IgD-negative memory B cell (primary cell): ENCODE measurements at regions not wholly inside any gene's neighbourhood (a gene's known extent, or its start where the extent isn't known, plus 50 kb on each side); places are given as distances from the start of the nearest gene placed in this dataset.

ENCODE experiments used
- H3K27ac Mint-ChIP-seq, 3 donors: one replicate each; pipeline ENCODE4 v1.8.0; 2020 to 2022; ENCODE audit warnings: mild to moderate bottlenecking in 3 of 3, mixed read lengths in 3 of 3, moderate library complexity in 1 of 3
- H3K27me3 Mint-ChIP-seq: one replicate; pipeline ENCODE4 v1.8.0; 2021; ENCODE audit warnings: mixed read lengths
- H3K36me3 Mint-ChIP-seq: one replicate; pipeline ENCODE4 v1.8.0; 2020; ENCODE audit warnings: mild to moderate bottlenecking, mixed read lengths
- H3K4me1 Mint-ChIP-seq, 3 donors: one replicate each; pipeline ENCODE4 v1.8.0; 2020 to 2022; ENCODE audit warnings: mixed read lengths in 3 of 3, mild to moderate bottlenecking in 1 of 3
- H3K4me3 Mint-ChIP-seq, 4 donors: one replicate each; pipeline ENCODE4 v1.8.0; 2020 to 2022; ENCODE audit warnings: mild to moderate bottlenecking in 4 of 4, mixed read lengths in 4 of 4, moderate library complexity in 3 of 4
- H3K9me3 Mint-ChIP-seq, 3 donors: one replicate each; pipeline ENCODE4 v1.8.0; 2020 to 2021; ENCODE audit warnings: mixed read lengths in 3 of 3, mild to moderate bottlenecking in 1 of 3

DNA sequence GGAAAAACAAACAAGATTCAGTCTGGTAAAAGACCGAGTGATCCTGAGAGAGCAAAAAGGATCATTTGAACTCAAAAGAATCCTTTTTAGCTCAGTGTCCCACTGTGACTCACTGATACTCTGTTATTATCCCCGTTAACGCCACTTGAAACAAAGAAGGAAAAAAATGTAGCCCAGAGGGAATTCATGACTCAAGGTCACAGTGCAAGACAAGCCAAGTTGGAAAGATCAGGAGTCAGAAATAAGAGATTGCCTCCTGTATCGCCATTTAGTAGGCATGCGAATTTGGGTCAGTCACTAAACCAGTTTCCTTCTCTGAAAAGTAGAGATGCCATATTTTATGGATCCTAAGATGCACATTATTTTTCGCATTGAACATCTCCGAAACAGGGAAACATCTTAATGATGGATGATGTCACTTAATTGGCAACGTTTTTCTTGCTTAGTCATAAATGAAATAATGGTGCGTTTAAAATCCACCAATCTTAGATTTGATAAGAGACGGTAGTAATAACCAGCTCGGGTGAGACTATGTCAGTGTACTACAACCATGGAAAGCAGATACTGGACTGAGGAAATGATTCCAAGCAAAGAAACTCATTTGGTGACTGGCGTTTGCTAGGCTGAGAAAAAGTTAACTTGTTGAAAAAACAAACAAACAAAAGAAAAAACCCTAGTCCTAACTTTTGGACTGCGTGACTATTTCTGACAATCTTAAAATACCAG lies 502.0 kb upstream of the CELF2 start:
- Mint-ChIP-seq H3K9me3 (peaks cover 0 to 5% (median 0%) of the 10 kb centered on the region in 3 donors), H3K27me3 (no peaks in the 10 kb centered on the region), H3K4me1 (peaks cover 0 to 4% (median 0%) of the 10 kb centered on the region in 3 donors), H3K36me3 (no peaks in the 10 kb centered on the region), H3K27ac (no peak overlapping the region), H3K4me3 (no peak overlapping the region)

DNA sequence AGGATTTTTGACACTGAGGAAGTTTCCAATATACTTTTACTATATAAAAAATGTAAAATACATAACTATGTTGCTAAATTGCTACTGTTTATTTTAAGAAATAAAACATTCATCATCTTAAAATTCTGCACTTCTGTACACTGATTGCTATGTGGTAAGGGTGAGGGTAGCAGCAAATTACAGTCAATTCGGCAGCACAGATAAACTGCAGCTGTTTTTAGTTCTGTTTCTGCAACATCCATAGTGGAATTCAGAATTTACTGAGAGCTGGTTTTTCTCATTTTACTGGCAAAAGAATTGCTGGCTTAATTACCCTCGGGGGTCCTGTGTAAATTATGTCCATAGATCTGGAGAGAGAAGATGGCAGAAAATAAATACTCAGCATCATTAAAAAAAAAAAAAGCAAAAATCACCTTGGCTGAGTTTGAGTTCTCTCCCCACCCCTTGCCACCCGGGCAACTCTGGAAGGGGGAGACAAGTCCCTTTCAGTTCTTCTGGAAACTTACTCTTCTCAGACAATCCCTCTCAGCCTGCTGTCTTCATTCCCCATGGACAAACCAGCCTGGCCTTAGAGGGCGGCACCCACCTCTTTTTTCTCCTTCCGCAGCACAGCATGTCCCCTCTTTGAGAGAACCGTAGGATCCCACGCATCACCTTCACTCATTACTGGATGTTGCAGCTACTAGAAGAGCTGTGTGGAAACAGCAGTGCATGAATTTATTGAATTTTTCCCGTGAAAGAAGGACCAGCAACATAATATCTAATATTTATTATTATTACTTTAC lies 501.1 kb upstream of the CELF2 start:
- Mint-ChIP-seq H3K36me3 (no peaks in the 10 kb centered on the region), H3K4me1 (peaks cover 0 to 8% (median 4%) of the 10 kb centered on the region in 3 donors), H3K27me3 (no peaks in the 10 kb centered on the region), H3K4me3 (no peak overlapping the region), H3K9me3 (peaks cover 0 to 5% (median 0%) of the 10 kb centered on the region in 3 donors), H3K27ac (no peak overlapping the region)

DNA sequence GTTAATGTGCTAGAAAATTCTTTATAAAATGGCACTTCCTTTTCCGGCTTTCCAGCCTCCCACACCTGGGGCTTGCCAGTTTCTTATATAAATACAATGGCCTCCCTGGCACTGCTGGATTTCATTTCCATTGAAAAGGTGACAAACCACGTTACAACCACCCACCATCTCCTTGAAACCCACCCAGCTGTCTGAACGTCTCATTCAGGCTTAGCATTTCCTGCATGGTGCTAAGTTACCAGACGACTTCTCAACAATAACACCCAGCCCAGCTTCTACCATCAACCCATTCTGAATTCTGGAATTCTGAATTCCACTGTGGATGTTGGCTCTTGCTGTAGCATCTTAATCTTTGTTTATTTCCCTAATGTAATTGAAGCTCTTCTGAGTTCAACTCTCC lies 499.8 kb upstream of the CELF2 start:
- Mint-ChIP-seq H3K9me3 (peaks cover 0 to 5% (median 0%) of the 10 kb centered on the region in 3 donors), H3K27ac (no peak overlapping the region), H3K36me3 (no peaks in the 10 kb centered on the region), H3K4me1 (peaks cover 0 to 8% (median 4%) of the 10 kb centered on the region in 3 donors), H3K4me3 (no peak overlapping the region), H3K27me3 (peaks cover 2% of the 10 kb centered on the region)

DNA sequence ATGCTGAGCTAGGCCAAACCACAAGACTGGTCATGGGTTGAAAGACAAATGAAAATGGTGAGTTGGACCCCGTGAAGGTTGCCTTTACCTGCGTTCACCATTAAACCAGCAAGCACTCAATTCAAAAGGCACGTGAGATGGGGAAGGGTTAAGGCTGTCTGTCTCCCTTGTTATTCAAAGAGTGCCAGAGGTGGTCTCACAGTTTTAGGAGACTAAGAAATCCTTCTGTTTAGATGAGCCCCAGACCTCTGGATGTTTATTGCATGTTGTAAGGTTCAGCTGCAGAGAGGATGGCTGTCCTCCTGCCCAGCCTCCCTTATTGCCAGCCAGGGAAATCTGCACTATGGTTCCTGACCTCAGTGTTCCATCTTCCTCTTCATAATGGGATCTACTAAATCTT lies 498.0 kb upstream of the CELF2 start:
- Mint-ChIP-seq H3K36me3 (no peaks in the 10 kb centered on the region), H3K4me3 (no peak overlapping the region), H3K27ac (no peak overlapping the region), H3K4me1 (peaks cover 0 to 8% (median 4%) of the 10 kb centered on the region in 3 donors), H3K9me3 (peaks cover 0 to 2% (median 0%) of the 10 kb centered on the region in 3 donors), H3K27me3 (peaks cover 4% of the 10 kb centered on the region)

DNA sequence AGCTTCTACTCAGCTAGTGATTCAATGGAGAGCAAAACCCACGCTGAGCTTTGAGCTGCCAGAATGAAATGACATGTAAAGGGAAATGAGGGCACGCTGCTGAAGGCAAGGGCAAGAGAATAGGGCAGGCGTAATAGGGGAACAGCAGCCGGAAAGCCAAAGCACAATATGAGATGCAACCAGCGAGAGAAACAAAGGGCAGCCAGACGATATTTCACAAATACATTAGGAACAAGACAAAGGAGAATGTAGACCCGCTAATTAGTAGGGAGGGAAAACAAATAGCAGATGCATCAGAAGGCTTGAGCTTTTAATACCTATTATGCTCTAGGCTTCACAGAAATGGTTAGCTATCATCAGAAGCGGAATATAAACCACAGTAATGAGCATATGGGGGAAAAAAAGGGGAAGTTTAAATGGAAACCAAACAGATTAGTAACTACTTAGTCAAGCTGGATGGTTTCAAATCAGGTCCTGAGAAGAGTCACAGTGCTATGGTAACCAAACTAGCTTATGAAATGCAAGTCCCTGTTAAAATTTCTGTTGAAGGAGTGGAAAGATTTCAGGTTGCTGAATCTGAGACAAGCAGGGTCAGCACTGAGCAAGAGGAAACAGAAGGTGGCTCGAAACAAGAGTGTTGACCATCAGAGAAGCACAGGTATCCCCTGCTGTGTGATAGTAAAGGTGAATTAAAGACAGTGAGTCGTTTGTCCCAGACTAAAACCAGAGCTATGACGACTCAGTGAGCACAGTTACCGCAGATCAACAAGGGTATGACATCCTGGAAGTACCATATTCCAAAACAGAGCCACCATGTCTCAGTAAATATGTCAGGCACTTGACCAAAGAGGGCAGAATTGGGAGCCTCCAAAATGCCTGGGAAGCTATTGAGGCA lies 496.9 kb upstream of the CELF2 start:
- H3K4me3 Mint-ChIP-seq, result no peak overlapping the region
- peaks cover 0 to 8% (median 4%) of the 10 kb centered on the region in 3 donors for H3K4me1 Mint-ChIP-seq
- no peaks in the 10 kb centered on the region for H3K36me3 Mint-ChIP-seq
- H3K27me3 Mint-ChIP-seq, result peaks cover 4% of the 10 kb centered on the region
- peaks cover 0 to 2% (median 0%) of the 10 kb centered on the region in 3 donors for H3K9me3 Mint-ChIP-seq
- no peak overlapping the region for H3K27ac Mint-ChIP-seq

DNA sequence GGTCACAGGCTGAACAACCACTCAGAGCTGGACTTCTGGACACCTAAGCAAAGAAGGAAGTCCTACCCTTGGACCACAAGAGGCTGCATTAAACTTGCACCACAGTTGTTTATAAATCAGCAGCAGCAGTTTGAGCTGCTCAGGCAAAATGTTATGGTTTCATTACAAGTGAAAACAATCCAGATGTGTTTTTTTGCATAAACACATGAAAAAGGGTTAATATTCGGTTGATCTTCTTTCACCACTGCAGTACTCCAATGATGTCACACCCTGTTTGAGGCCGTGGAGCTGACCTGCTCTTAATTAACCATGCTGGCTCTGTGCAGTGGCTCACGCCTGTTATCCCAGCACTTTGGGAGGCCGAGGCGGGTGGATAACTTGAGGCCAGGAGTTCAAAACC lies 490.8 kb upstream of the CELF2 start:
- no peak overlapping the region for H3K4me3 Mint-ChIP-seq
- no peak overlapping the region for H3K27ac Mint-ChIP-seq
- H3K4me1 Mint-ChIP-seq, result no peaks in the 10 kb centered on the region
- H3K27me3 Mint-ChIP-seq, result peaks cover 4% of the 10 kb centered on the region
- H3K9me3 Mint-ChIP-seq, result peaks cover 0 to 4% (median 0%) of the 10 kb centered on the region in 3 donors
- no peaks in the 10 kb centered on the region for H3K36me3 Mint-ChIP-seq

DNA sequence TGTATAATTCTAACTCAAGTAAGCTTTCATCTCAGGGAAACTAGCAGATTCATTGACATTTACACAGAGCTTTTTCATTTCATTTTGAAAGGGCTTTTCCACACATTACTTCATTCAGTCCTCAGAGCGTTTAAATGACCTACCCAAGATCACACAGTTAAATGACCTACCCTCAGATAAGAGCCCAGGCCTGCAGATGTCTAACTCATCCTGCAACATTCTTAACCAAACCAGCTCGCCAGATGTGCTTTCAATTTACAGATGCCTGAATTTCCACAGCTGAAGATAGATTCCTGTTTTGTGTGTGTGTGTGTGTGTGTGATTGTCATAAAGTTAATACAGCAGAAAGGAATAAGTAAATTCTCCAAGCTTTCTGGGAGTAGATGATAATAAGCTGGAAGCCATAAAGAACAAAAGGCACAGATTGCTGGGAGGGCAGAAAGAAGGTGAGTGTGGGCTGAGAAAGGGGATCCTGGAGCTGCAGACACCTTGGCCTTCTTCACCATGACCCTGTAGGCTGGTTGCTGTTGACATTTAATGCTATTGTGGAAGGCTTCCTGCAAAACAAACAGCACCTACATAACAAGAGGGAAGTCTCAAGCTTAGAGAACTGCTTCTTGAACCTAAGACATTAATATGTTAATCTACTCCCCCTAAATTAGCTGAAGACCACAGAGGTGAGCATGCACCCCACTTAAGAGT lies 489.7 kb upstream of the CELF2 start:
- peaks cover 0 to 4% (median 0%) of the 10 kb centered on the region in 3 donors for H3K9me3 Mint-ChIP-seq

DNA sequence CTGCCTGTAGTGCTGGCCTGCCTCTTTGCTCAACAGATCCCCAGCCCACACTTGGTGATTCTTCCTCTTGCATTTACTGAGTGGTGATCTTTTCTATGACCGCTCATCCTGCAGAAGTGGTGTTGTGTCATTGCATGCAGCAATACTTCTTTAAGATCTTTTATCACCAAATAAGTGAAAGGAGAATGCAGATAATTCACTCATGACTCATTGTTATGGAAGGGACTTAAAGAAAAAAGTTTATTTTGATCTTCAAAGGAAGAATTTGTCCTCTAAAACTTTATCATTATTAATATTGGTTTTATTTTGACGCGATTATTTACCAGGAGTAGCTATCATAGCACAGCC lies 489.1 kb upstream of the CELF2 start:
- peaks cover 0 to 4% (median 0%) of the 10 kb centered on the region in 3 donors for H3K9me3 Mint-ChIP-seq
- H3K4me3 Mint-ChIP-seq, result no peak overlapping the region
- no peaks in the 10 kb centered on the region for H3K36me3 Mint-ChIP-seq
- H3K4me1 Mint-ChIP-seq, result no peaks in the 10 kb centered on the region
- no peaks in the 10 kb centered on the region for H3K27me3 Mint-ChIP-seq
- no peak overlapping the region for H3K27ac Mint-ChIP-seq

More for the DNA sequence above, 489.7 kb upstream of the CELF2 start:
- Mint-ChIP-seq H3K4me3 (no peak overlapping the region), H3K27ac (no peak overlapping the region), H3K4me1 (no peaks in the 10 kb centered on the region), H3K27me3 (no peaks in the 10 kb centered on the region), H3K36me3 (no peaks in the 10 kb centered on the region)

DNA sequence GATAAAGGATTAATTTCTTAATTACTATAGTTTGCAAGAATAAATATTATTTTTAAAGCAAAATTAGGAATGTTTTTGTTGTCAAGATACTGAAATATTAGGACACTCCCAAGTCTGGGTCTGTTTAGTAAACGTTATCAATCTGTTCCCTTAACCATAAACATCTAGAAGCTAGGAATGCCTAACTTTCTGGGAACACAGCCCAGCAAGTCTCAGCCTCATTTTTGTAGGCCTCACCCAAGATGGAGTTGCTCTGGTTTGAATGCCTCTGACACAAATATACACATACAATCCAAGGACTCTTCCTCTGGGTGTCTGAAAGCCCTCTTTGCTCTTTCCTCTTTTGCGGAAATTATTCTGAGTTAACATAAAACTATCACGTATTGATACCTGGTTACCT lies 487.4 kb upstream of the CELF2 start:
- Mint-ChIP-seq H3K9me3 (peaks cover 0 to 1% (median 0%) of the 10 kb centered on the region in 3 donors), H3K36me3 (no peaks in the 10 kb centered on the region), H3K4me3 (no peak overlapping the region), H3K4me1 (no peaks in the 10 kb centered on the region), H3K27ac (no peak overlapping the region), H3K27me3 (no peaks in the 10 kb centered on the region)

DNA sequence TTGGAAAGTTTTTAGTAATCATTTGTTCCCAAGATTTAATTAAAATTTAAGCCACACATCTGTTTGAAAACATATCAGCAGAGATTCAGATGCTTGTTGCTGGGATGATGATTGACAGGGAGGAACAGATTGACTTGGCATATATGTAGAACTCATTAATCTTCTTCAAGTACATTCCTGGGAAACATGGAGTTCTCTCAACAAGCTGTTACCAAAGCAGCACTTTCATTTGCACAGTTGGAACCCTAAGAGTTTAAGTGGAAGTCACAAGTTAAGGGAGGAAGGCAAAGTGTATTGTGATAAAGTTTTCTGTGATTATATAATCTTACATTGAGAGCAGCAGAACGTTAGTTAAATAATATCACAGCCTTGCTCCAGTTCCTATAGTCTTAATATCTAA lies 485.4 kb upstream of the CELF2 start:
- Mint-ChIP-seq H3K36me3 (no peaks in the 10 kb centered on the region), H3K9me3 (peaks cover 0 to 1% (median 0%) of the 10 kb centered on the region in 3 donors), H3K27me3 (no peaks in the 10 kb centered on the region), H3K27ac (no peak overlapping the region), H3K4me1 (no peaks in the 10 kb centered on the region), H3K4me3 (no peak overlapping the region)

DNA sequence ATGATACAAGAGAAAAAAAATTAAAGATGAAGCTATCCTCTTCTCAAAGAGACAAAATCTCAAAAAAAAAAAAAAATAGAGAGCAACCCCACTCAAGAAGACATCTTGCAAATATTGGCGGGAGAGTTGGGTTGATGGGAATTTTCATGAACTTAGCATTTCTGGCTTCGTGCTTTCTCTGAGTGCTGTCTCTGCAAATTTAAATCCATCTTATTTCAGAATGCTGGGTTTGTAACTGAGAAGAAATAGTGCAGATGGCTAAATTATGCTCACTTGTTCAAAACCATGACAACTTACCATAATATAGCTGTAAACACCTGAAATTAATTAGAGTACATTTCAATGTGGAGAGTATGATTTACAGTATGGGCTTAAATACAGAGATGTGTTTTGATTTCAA lies 484.8 kb upstream of the CELF2 start:
- Mint-ChIP-seq H3K27ac (no peak overlapping the region), H3K9me3 (peaks cover 0 to 1% (median 0%) of the 10 kb centered on the region in 3 donors), H3K4me1 (no peaks in the 10 kb centered on the region), H3K27me3 (no peaks in the 10 kb centered on the region), H3K4me3 (no peak overlapping the region), H3K36me3 (no peaks in the 10 kb centered on the region)

DNA sequence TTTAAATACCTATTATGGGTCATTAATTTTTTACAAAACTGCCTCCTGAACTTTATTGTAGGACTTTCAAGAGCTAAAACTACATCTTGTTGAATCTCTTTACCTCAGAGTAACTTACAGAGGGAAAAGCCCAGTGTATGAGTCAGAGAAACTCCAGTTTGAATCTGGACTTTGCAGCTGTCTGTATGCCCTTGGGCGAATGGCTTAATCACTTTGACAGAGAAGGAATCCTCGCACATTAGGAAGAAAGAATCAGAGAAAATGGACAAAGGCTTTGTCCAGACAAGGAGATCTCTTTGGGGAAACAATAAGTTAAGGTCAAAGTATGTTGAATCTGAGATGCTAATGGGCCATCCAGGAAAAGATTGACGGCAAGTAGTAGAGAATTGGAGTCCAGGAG lies 484.2 kb upstream of the CELF2 start:
- no peak overlapping the region for H3K27ac Mint-ChIP-seq
- H3K4me1 Mint-ChIP-seq, result no peaks in the 10 kb centered on the region
- H3K4me3 Mint-ChIP-seq, result no peak overlapping the region
- H3K27me3 Mint-ChIP-seq, result no peaks in the 10 kb centered on the region
- H3K9me3 Mint-ChIP-seq, result peaks cover 0 to 1% (median 0%) of the 10 kb centered on the region in 3 donors
- no peaks in the 10 kb centered on the region for H3K36me3 Mint-ChIP-seq

DNA sequence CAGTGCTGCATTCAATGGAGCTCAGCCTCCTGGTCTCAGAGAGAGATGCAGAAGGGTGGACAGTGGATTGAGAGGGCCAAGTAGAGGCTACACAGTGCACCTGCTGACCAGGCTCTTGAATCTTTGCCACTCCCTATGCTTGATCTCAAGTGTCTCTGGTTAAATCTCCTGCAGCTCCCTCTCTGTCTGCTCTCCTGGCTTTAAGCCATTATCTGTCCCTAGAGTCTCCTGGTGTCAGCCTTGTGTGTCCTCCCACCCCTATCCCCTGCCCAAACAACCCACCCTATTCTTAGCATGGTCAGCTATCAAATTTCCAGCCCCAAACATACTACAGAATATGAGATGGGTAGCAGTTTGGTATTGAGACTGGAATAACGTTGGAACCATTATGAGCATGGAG lies 479.3 kb upstream of the CELF2 start:
- H3K36me3 Mint-ChIP-seq, result no peaks in the 10 kb centered on the region
- no peaks in the 10 kb centered on the region for H3K4me1 Mint-ChIP-seq
- no peaks in the 10 kb centered on the region for H3K9me3 Mint-ChIP-seq
- no peak overlapping the region for H3K4me3 Mint-ChIP-seq
- no peaks in the 10 kb centered on the region for H3K27me3 Mint-ChIP-seq
- H3K27ac Mint-ChIP-seq, result no peak overlapping the region

DNA sequence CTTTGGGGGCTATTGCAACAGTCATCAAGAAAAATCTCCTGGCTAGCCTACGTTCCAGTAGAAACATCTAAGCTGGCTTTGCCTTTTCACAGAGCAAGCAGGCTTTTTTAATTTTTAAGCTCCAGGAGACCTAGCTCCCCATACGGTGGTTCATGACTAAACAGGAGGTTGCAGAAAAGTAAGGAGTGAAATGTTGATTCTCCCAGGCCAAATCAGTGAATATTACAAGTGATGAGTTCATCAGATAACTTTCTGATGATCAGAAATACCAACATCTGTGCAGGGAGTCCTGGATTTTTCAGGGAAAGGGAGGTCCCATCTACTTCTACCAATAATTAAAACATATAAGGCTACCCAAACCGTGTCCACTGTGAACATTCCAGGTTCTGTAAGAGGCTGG lies 477.3 kb upstream of the CELF2 start:
- no peaks in the 10 kb centered on the region for H3K36me3 Mint-ChIP-seq
- no peaks in the 10 kb centered on the region for H3K4me1 Mint-ChIP-seq
- H3K27me3 Mint-ChIP-seq, result no peaks in the 10 kb centered on the region
- no peak overlapping the region for H3K4me3 Mint-ChIP-seq
- no peak overlapping the region for H3K27ac Mint-ChIP-seq
- no peaks in the 10 kb centered on the region for H3K9me3 Mint-ChIP-seq
